ENCODE measurements at regions not wholly inside any gene's neighbourhood (a gene's known extent, or its start where the extent isn't known, plus 50 kb on each side); places are given as distances from the start of the nearest gene placed in this dataset.

- TF ChIP-seq EZH2 (IDR thresholded peaks at IDR 0.05; ENCODE audit: insufficient read depth, poor library complexity, severe bottlenecking) = no peak
- TF ChIP-seq EZH2phosphoT487 (IDR thresholded peaks at IDR 0.05; ENCODE audit: insufficient read depth, low read depth) = no peak
Observed at GRCh38 chr2:8215982-8216381, 465.9 kb upstream of the ID2 start.

All from GM23248 (cell line).